Motor neuron (in vitro differentiated cells): ENCODE measurements at regions not wholly inside any gene's neighbourhood (a gene's known extent, or its start where the extent isn't known, plus 50 kb on each side); places are given as distances from the start of the nearest gene placed in this dataset.

Source experiments
- ATAC-seq, 8 experiments: fragments of 200-7000 bp; cut with Tn5 transposase; replicated peaks in 6 of 8; 2 replicates each; pipeline ENCODE4 v1.8.0; 2021; ENCODE audit warnings: mild to moderate bottlenecking in 8 of 8, moderate library complexity in 8 of 8
- H3K27ac ChIP-seq, 2 donors: fragments of 250-450 bp; sonication (Bioruptor Pico); 2 replicates each; pipeline ENCODE4 v1.9.0; 2021; ENCODE audit warnings: antibody characterized with exemption in 2 of 2, mild to moderate bottlenecking in 2 of 2, moderate library complexity in 1 of 2
- H3K4me1 ChIP-seq, 2 donors: fragments of 250-450 bp; sonication (Bioruptor Pico); replicated peaks in 1 of 2; 2 replicates each; pipeline ENCODE4 v1.6.1; 2021; ENCODE audit warnings: antibody characterized with exemption in 2 of 2, mild to moderate bottlenecking in 2 of 2, moderate library complexity in 1 of 2
- H3K4me3 ChIP-seq, 5 donors: fragments of 250-450 bp; sonication (Bioruptor Pico); 2 replicates each; pipeline ENCODE4 v1.9.0; 2021; ENCODE audit warnings: antibody characterized with exemption in 5 of 5, mild to moderate bottlenecking in 5 of 5, moderate library complexity in 4 of 5
- WGBS, 10 experiments: fragments of 450-650 bp; shearing (Covaris generic); methylation state at CpG; one replicate each; pipeline ENCODE4 v1.0.0; 2022; 5-methylcytosine and 5-hydroxymethylcytosine counted together
- in situ Hi-C, 9 experiments: fragments of 400-800 bp; cut with MboI; loops; one replicate each; pipeline ENCODE4 v1.15.0; 2021; ENCODE audit warnings: low sequenced_read_pairs in 9 of 9, low pct_unique_long_range_greater_than_20kb in 2 of 9; ENCODE audit not compliant: unreplicated experiment in 9 of 9

DNA sequence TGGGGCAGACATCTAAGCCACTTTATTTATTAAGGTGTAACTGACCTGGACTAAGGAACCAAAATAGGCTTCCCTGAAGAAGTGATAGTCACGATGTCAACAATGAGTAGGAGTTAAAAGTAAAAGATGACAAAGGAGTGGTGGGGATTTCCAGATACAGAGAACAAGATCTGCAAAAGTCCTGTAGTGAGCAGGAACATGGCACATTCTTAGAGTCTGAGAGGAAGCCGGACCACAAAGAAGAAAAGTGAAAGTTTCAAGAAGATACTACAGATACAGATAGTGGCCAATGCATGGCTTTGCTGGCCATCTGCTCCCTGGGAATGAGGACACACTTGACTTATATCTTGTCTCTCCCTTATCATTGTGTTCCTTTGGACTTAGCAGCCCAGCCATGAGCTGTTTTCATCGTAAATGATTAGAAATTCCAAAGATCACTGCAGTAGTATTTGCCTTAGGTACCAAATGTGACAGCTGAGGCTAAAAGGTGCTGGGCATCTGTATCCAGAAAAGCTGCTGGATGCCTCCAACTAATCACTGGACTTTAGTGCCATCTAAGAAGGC lies 302.4 kb upstream of the NR5A2 start:
- ATAC-seq, result no peak
- in situ Hi-C loops, result no loop called here
- no peak overlapping the region for H3K4me3 ChIP-seq
- WGBS, 10 experiments, result 30 to 100% (median 96%) methylated on average over 1 to 3 of the region's 3 CpGs; no CpG with 5 or more reads in 1 of the 10 experiments
- no peak overlapping the region for H3K27ac ChIP-seq
- no peaks in the 10 kb centered on the region for H3K4me1 ChIP-seq

DNA sequence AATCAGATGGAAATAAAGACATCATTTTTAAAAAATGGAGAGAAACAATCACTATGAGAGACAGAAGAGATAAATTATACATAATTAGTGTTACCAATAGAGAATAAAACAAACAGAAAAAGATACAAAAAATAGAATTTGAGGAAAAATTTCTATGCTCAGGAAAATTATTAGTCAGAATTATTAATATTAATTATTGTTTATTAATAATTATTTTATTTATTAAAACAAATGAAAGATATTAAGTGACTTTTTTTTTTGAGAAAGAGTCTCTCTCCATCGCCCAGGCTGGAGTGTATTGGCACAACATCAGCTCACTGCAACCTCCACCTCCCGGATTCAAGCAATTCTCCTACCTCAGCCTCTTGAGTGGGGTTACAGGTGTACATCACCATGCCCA lies 299.8 kb upstream of the NR5A2 start:
- no peak for ATAC-seq
- Histone ChIP-seq H3K4me1 (no peaks in the 10 kb centered on the region), H3K27ac (no peak overlapping the region), H3K4me3 (no peak overlapping the region)
- WGBS, 10 experiments, result 63 to 100% (median 96%) methylated on average over 1 to 2 of the region's 2 CpGs; no CpG with 5 or more reads in 1 of the 10 experiments
- in situ Hi-C loops, result no loop called here

DNA sequence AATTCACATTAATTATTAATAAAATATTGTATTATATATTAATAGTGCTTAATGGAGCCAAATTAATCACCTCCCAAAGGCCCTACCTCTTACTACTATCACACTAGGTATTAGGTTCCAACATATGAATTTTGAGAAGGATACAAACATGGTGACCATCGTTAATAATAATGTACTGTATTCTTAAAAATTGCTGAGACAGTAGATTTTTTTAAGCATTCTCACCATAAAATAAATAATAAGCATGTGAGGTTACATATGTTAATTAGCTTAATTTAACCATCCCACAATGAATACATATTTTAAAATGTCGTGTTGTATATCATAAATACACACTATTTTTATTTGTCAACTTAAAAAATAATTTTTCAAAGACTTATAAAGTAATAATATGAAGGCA lies 299.2 kb upstream of the NR5A2 start:
- H3K4me3 ChIP-seq, result no peak overlapping the region
- in situ Hi-C loops, result no loop called here
- H3K27ac ChIP-seq, result no peak overlapping the region
- H3K4me1 ChIP-seq, result no peaks in the 10 kb centered on the region
- 19 to 100% (median 72%) methylated on average over 1 to 2 of the region's 2 CpGs for WGBS, 10 experiments
- ATAC-seq, result no peak

DNA sequence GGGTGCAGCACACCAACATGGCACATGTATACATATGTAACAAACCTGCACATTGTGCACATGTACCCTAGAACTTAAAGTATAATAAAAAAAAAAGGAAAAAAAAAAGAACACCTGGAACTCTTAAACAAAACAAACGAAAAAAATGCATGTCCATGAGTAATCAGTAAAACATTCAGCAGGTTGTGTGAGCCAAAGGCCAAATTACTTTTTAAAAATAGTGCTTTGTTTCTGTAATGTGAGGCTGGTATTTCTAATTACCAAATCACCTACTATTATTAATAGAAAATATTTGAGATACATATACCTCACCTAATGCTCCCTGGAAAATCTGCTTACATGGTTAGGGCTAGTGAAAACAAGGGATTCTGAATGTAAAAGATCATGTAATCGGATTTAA lies 294.4 kb upstream of the NR5A2 start:
- in situ Hi-C loops, result no loop called here
- Histone ChIP-seq H3K27ac (no peak overlapping the region), H3K4me1 (no peaks in the 10 kb centered on the region), H3K4me3 (no peak overlapping the region)
- no peak for ATAC-seq
- 38 to 100% (median 79%) methylated on average over 1 to 2 of the region's 2 CpGs for WGBS, 10 experiments

DNA sequence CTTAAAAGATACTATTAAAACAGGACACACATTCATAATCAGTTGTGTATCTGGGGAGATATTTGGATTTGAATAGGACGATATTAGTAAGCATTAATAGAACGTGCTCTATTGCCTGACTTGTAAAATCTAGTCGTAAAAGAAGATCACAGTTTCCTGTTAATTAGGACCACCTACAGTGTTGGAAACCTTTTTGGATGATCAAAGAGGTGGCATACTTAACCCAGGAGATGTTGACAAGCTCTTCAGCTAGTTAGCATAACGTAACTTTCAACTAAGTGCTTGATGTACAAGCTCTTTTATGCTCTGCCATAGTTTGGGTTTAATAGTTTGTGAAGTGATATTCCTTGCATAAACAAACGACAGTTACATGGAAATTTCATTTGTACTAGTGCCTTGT lies 293.3 kb upstream of the NR5A2 start:
- 0 to 49% (median 35%) methylated on average over 1 to 5 of the region's 5 CpGs for WGBS, 10 experiments
- in situ Hi-C loops, result no loop called here
- Histone ChIP-seq H3K27ac (no peak overlapping the region), H3K4me1 (no peaks in the 10 kb centered on the region), H3K4me3 (no peak overlapping the region)
- ATAC-seq, result no peak

DNA sequence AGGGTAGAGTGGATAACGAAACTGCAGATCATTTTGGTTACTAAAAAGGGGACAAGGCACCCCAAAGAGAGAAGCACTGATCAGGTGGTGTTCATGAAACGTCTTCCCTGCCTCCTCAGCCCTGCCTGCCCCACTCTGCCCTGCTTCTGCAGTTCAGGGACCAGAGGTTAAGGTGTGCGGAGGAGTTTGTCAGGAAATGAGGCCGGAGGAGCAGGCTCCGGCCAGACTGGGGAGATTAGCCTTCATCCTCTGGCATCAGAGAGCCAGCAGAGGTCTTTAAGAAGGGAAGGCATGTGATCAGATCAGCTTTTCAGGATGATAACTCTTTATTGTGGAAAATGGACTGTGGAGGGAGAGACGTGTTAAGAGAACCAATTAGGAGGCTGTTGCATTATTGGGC lies 291.9 kb upstream of the NR5A2 start:
- 17 to 91% (median 66%) methylated on average over 1 to 6 of the region's 6 CpGs; no CpG with 5 or more reads in 2 of the 10 experiments for WGBS, 10 experiments
- no peak overlapping the region for H3K4me3 ChIP-seq
- in situ Hi-C loops, result no loop called here
- H3K27ac ChIP-seq, result no peak overlapping the region
- H3K4me1 ChIP-seq, result no peaks in the 10 kb centered on the region
- ATAC-seq, result no peak

DNA sequence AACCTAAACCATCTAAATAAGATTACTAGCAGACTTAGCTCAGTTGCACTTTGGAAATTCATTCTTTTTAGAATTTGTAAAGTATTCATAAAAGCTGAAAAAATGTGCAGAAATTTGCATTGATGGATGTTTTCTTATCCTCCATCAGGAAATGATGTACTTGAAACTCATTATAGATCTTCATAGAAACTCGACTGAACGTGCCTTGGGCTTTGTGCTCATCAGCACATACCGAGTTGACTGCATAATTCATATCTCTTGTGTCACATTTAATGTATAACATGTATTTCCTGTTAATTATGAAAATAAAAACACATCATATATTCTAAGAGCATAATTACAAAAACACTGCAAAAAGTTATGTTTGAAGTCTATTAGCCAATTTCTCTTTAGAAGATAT lies 290.9 kb upstream of the NR5A2 start:
- no peak overlapping the region for H3K4me3 ChIP-seq
- no peak overlapping the region for H3K27ac ChIP-seq
- no peak for ATAC-seq
- no peaks in the 10 kb centered on the region for H3K4me1 ChIP-seq
- in situ Hi-C loops, result no loop called here
- 0 to 96% (median 80%) methylated on average over 2 to 3 of the region's 3 CpGs for WGBS, 10 experiments

DNA sequence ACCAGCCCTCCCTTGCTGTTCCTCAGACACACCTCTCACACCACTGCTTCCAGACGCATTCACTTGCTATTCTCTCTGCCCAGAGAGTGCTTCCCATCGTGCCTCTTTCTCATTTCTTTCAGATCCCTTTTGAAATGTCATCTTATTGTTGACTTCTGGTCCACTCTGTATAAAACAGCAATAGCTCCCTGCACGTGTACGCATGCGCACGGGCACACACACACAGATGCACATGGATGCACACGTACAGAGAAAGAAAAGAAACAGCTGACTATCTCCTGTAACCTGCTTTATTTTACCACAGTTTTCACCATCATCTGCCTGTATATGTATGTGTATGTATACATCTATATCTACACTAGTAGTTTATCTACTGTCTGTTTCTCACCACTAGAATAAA lies 285.9 kb upstream of the NR5A2 start:
- H3K4me3 ChIP-seq, result no peak overlapping the region
- in situ Hi-C loops, result no loop called here
- WGBS, 10 experiments, result 56 to 98% (median 82%) methylated on average over 1 to 7 of the region's 7 CpGs; no CpG with 5 or more reads in 3 of the 10 experiments
- ATAC-seq, result no peak
- H3K4me1 ChIP-seq, result peaks cover 14 to 22% of the 10 kb centered on the region in 2 donors
- H3K27ac ChIP-seq, result no peak overlapping the region

DNA sequence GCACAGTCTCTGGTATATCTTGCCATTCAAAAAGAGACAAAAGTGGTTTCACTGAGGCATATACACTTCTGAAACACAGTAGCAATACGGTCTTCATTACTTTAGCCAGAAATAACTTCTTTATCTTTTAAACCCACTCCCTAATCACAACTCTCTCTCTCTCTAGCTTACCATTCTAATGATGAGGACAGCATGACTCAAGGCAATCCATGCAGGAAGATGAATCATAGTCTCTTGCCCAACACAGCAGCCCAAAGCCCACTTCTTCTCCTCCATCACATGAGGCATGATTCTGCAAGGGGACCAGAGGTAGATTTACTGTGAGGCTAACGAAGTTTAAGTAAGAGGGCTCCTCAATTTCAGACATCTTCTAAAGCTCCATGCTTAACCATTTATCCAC lies 285.0 kb upstream of the NR5A2 start:
- in situ Hi-C loops, result no loop called here
- peaks cover 14 to 25% of the 10 kb centered on the region in 2 donors for H3K4me1 ChIP-seq
- peak in 7 of 8 experiments; percentile 45 to 92 (median 73) for ATAC-seq
- H3K27ac ChIP-seq, result no peak overlapping the region
- H3K4me3 ChIP-seq, result no peak overlapping the region
- WGBS, 10 experiments, result 0 to 95% (median 86%) methylated on average over 1 to 2 of the region's 2 CpGs; no CpG with 5 or more reads in 3 of the 10 experiments

DNA sequence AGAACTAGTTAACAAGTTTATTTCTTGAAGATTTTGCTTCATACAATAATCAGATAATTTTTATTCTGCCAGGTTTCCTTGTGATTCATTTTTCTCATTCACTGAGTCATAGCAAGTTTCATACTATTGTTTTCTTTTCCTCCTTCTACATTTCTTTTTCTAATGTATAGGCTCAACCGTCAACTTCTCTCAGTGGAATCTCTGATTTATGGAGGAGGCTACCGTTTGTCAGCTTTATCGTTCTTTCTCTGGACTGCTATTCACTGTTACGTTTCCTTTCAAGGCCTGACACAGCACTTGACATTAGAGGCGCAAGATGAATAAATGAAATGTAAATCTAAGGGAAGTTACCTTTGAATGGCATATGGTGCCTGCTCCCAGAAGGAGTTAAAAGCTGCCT lies 284.3 kb upstream of the NR5A2 start:
- WGBS, 10 experiments, result 4 to 58% (median 10%) methylated on average over 3 to 5 of the region's 5 CpGs
- ATAC-seq, result peak in 5 of 8 experiments; percentile 25 to 74 (median 63)
- in situ Hi-C loops, result no loop called here
- Histone ChIP-seq H3K4me1 (peaks cover 14 to 25% of the 10 kb centered on the region in 2 donors), H3K4me3 (no peak overlapping the region), H3K27ac (no peak overlapping the region)

DNA sequence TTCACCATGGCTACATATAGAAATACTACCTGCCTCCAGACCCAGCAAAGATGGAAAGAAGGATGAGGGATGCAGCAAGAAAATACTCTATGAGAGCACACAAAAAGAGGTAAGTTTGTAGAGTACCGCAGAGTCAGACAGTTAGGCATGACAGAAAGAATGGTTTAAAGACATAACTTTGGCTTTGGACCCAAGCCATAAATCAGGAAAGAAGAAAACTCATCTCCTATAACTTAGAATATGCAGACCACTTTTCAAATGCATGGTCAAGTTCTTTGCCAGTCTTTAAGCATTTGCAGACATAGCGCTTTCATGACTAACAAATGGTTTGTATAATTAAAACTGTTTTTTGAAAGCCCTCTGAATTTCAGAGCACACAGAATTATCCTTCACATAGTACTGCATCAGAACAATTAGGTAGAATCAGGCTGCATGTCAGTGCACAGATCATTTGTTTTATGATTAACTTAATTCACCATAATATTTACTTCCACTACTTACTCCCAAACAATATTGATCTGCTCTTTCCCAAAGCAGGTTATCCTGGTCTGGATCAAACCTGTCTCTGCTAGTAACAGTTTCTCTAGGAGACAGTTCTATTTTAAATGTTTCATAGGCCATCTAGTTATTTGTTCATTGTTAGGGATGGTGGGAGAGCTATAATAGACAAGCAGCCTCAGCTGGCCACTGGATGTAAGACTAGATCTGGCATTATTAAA lies 280.7 kb upstream of the NR5A2 start:
- ATAC-seq, result peak in 1 of 8 experiments; percentile 27
- Histone ChIP-seq H3K27ac (no peak overlapping the region), H3K4me3 (no peak overlapping the region), H3K4me1 (peaks cover 14 to 25% of the 10 kb centered on the region in 2 donors)
- in situ Hi-C loops, result no loop called here
- WGBS, 10 experiments, result 0 to 100% (median 90%) methylated on average over 1 to 2 of the region's 2 CpGs; no CpG with 5 or more reads in 1 of the 10 experiments

DNA sequence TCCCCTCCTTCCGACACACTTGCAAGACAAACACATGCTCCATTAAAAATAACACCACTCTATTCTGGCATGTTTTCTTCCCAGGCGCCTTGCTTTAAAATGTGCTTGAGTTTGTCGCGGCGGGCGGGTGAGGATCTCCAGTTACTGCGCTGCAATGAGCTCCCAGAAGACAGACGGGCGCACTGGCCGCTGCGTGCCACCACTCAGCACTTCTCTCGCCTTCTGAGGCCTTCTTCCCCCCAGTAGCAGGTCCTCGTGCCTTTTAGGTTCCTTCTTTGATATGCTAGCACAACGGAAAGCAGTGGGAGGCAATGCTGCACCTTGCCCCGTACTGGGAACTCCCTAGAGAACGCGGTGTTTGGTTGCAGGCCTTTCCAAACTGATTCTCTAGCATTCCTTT lies 279.5 kb upstream of the NR5A2 start:
- no peak for ATAC-seq
- H3K4me1 ChIP-seq, result peaks cover 9 to 18% of the 10 kb centered on the region in 2 donors
- in situ Hi-C loops, result no loop called here
- H3K4me3 ChIP-seq, result no peak overlapping the region
- 0 to 74% (median 46%) methylated on average over 1 to 17 of the region's 17 CpGs; no CpG with 5 or more reads in 3 of the 10 experiments for WGBS, 10 experiments
- H3K27ac ChIP-seq, result no peak overlapping the region

DNA sequence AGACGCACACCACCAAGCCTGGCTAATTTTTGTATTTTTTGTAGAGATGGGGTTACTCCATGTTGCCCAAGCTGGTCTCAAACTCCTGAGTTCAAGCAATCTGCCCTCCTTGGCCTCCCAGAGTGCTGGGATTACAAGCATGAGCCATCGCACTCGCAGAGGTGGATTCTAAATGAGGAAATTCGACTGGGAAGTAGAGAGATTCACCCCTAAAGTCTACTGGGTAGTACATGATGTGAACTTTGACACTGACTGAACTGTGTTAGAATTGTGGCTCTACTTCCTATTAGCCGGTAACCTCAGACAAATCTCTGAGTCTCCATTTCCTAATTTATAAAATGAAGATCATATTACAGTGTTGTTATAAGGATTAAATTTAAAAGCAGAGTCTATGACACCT lies 276.0 kb upstream of the NR5A2 start:
- H3K27ac ChIP-seq, result no peak overlapping the region
- ATAC-seq, result no peak
- no peak overlapping the region for H3K4me3 ChIP-seq
- in situ Hi-C loops, result no loop called here
- H3K4me1 ChIP-seq, result peaks cover 0 to 4% of the 10 kb centered on the region in 2 donors
- 10 to 94% (median 86%) methylated on average over 1 to 5 of the region's 5 CpGs; no CpG with 5 or more reads in 4 of the 10 experiments for WGBS, 10 experiments
